H1 (cell line): ENCODE measurements at regions not wholly inside any gene's neighbourhood (a gene's known extent, or its start where the extent isn't known, plus 50 kb on each side); places are given as distances from the start of the nearest gene placed in this dataset.

Experiments
- CTCF ChIA-PET: fragments of 300-600 bp; sonication (Branson Sonifier 250); formaldehyde crosslinking; loops from one replicate; lab custom pipeline; 2021; ENCODE audit not compliant: partially characterized antibody; lab: Charles Lee
- POLR2A ChIA-PET: fragments of 300-600 bp; sonication (Branson Sonifier 250); formaldehyde crosslinking; loops from one replicate; lab custom pipeline; 2021; ENCODE audit warnings: inconsistent platforms; ENCODE audit not compliant: partially characterized antibody; lab: Charles Lee
- DNase-seq, 2 experiments: peaks; one replicate each; pipeline versions ENCODE4 v3.0.0 to v3.0.0-alpha.2; 2010 to 2022; ENCODE audit warnings: low spot score in 2 of 2, low read depth in 1 of 2, mixed read lengths in 1 of 2
- FAIRE-seq: peaks from 2 replicates; lab custom pipeline; 2011; peaks lifted over from hg19 to GRCh38; lab: Jason Lieb, UNC
- H2AFZ ChIP-seq: 2 replicates; pipeline ENCODE4 v1.8.1; 2012; ENCODE audit warnings: low read length, inconsistent platforms
- H2AK5ac ChIP-seq: 2 replicates; pipeline ENCODE4 v1.6.1; 2013; ENCODE audit warnings: low read depth, low read length
- H2BK120ac ChIP-seq: replicated peaks from 2 replicates; pipeline ENCODE3; 2013; ENCODE audit warnings: low read depth, low read length, inconsistent platforms
- H2BK12ac ChIP-seq: 2 replicates; pipeline ENCODE4 v1.6.1; 2013; ENCODE audit warnings: low read depth, low read length
- H2BK15ac ChIP-seq: 2 replicates; pipeline ENCODE4 v1.6.1; 2013; ENCODE audit warnings: low read length
- H2BK20ac ChIP-seq: 2 replicates; pipeline ENCODE4 v1.6.1; 2013; ENCODE audit warnings: low read length
- H2BK5ac ChIP-seq: 2 replicates; pipeline ENCODE4 v1.6.1; 2013; ENCODE audit warnings: low read depth, low read length
- H3K14ac ChIP-seq: 2 replicates; pipeline ENCODE4 v1.6.1; 2013; ENCODE audit warnings: inconsistent platforms; ENCODE audit not compliant: insufficient read length
- H3K18ac ChIP-seq: 2 replicates; pipeline ENCODE4 v1.6.1; 2013; ENCODE audit warnings: low read length; ENCODE audit errors: extremely low read depth
- H3K23ac ChIP-seq: 2 replicates; pipeline ENCODE4 v1.6.1; 2013; ENCODE audit warnings: inconsistent platforms; ENCODE audit not compliant: insufficient read length
- H3K23me2 ChIP-seq: 2 replicates; pipeline ENCODE4 v1.6.1; 2013; ENCODE audit warnings: low read depth, low read length
- H3K27ac ChIP-seq: 2 replicates; pipeline ENCODE4 v1.6.1; 2011; ENCODE audit warnings: low read depth, low read length, inconsistent platforms
- H3K27me3 ChIP-seq, 4 experiments: replicated peaks in 1 of 4; 1 replicate in 1 of 4; 2 replicates in 3 of 4; pipeline versions ENCODE4 v1.6.1 to v1.8.1; 2011 to 2013; ENCODE audit warnings: low read length in 3 of 4, mild to moderate bottlenecking in 3 of 4, inconsistent platforms in 2 of 4, mixed read lengths in 2 of 4, moderate library complexity in 1 of 4; ENCODE audit not compliant: control insufficient read depth in 3 of 4, insufficient read depth in 3 of 4; ENCODE audit errors: extremely low read depth in 1 of 4
- H3K36me3 ChIP-seq, 4 experiments: 2 replicates each; pipeline versions ENCODE4 v1.6.1 to v1.8.1; 2011 to 2013; ENCODE audit warnings: mild to moderate bottlenecking in 4 of 4, low read length in 3 of 4, moderate library complexity in 2 of 4, control low read depth in 1 of 4, inconsistent platforms in 1 of 4; ENCODE audit not compliant: insufficient read depth in 4 of 4, control insufficient read depth in 2 of 4
- H3K4ac ChIP-seq: replicated peaks from 2 replicates; pipeline ENCODE3; 2013; ENCODE audit warnings: low read length, low read depth, mixed read lengths, inconsistent platforms; ENCODE audit not compliant: insufficient read length
- H3K4me1 ChIP-seq, 4 experiments: replicated peaks in 1 of 4; 1 replicate in 1 of 4; 2 replicates in 3 of 4; pipeline versions ENCODE4 v1.6.1 to v1.8.1; 2011 to 2013; ENCODE audit warnings: low read length in 3 of 4, inconsistent platforms in 2 of 4, mixed read lengths in 1 of 4; ENCODE audit not compliant: insufficient read depth in 4 of 4, control insufficient read depth in 3 of 4
- H3K4me2 ChIP-seq, 2 experiments: 2 replicates each; pipeline versions ENCODE4 v1.6.1 to v1.8.1; 2011 to 2013; ENCODE audit warnings: low read depth in 2 of 2, low read length in 2 of 2, control low read depth in 1 of 2, inconsistent platforms in 1 of 2, mild to moderate bottlenecking in 1 of 2; ENCODE audit not compliant: insufficient read depth in 1 of 2
- H3K4me3 ChIP-seq, 4 experiments: fragments of 200-600, 300-600 bp in 1 of 4; sonication (generic), shearing (Covaris generic), sonication (Bioruptor Twin) in 1 of 4; 2 replicates each; pipeline versions ENCODE4 v1.5.1 to v1.8.1; 2011 to 2016; ENCODE audit warnings: low read length in 4 of 4, low read depth in 3 of 4, control low read depth in 2 of 4, inconsistent platforms in 2 of 4, mild to moderate bottlenecking in 2 of 4, mixed read lengths in 1 of 4, moderate library complexity in 1 of 4; ENCODE audit not compliant: insufficient read depth in 2 of 4; ENCODE audit errors: extremely low read depth in 1 of 4
- H3K56ac ChIP-seq: replicated peaks from 2 replicates; pipeline ENCODE3; 2013; ENCODE audit warnings: low read depth, mild to moderate bottlenecking, mixed read lengths, low read length, inconsistent platforms; ENCODE audit not compliant: insufficient read length
- H3K79me1 ChIP-seq: 2 replicates; pipeline ENCODE4 v1.6.1; 2013; ENCODE audit warnings: low read depth, low read length, control low read depth
- H3K79me2 ChIP-seq, 2 experiments: 2 replicates each; pipeline versions ENCODE4 v1.6.1 to v1.8.1; 2012 to 2013; ENCODE audit warnings: low read length in 2 of 2, mild to moderate bottlenecking in 2 of 2, inconsistent platforms in 1 of 2; ENCODE audit not compliant: insufficient read depth in 2 of 2, control insufficient read depth in 1 of 2
- H3K9ac ChIP-seq, 4 experiments: replicated peaks in 1 of 4; 1 replicate in 1 of 4; 2 replicates in 3 of 4; pipeline versions ENCODE4 v1.6.1 to v1.8.1; 2011 to 2013; ENCODE audit warnings: low read depth in 3 of 4, low read length in 3 of 4, control low read depth in 2 of 4, mild to moderate bottlenecking in 2 of 4, moderate library complexity in 2 of 4, inconsistent platforms in 1 of 4; ENCODE audit errors: extremely low read depth in 1 of 4
- H3K9me3 ChIP-seq, 2 experiments: 2 replicates each; pipeline versions ENCODE4 v1.6.1 to v1.8.1; 2012 to 2013; ENCODE audit warnings: mild to moderate bottlenecking in 2 of 2, moderate library complexity in 2 of 2, control low read depth in 1 of 2, inconsistent platforms in 1 of 2, low read depth in 1 of 2, low read length in 1 of 2, mixed read lengths in 1 of 2; ENCODE audit not compliant: insufficient read depth in 2 of 2
- H4K20me1 ChIP-seq, 2 experiments: replicated peaks in 1 of 2; 2 replicates each; pipeline versions ENCODE3 to v1.8.1; 2011 to 2013; ENCODE audit warnings: inconsistent platforms in 2 of 2, low read length in 2 of 2, mild to moderate bottlenecking in 1 of 2; ENCODE audit not compliant: insufficient read depth in 2 of 2, control insufficient read depth in 1 of 2
- H4K5ac ChIP-seq: 2 replicates; pipeline ENCODE4 v1.6.1; 2013; ENCODE audit warnings: low read length, low read depth, mixed read lengths, inconsistent platforms; ENCODE audit not compliant: insufficient read length
- H4K8ac ChIP-seq: 2 replicates; pipeline ENCODE4 v1.8.0; 2013; ENCODE audit warnings: mild to moderate bottlenecking, moderate library complexity, low read length, inconsistent platforms; ENCODE audit not compliant: insufficient read depth; ENCODE audit errors: extremely low read depth
- H4K91ac ChIP-seq: replicated peaks from 2 replicates; pipeline ENCODE3; 2013; ENCODE audit warnings: low read length, mixed read lengths, inconsistent platforms; ENCODE audit not compliant: insufficient read length
- BCL11A ChIP-seq, 2 experiments: IDR thresholded peaks; one replicate each; pipeline ENCODE4 v1.6.1; 2011; ENCODE audit warnings: low read depth in 2 of 2, low read length in 2 of 2, mild to moderate bottlenecking in 2 of 2
- CHD1 ChIP-seq: IDR thresholded peaks from 2 replicates; pipeline ENCODE4 v1.6.1; 2012; ENCODE audit warnings: low read depth, low read length, improper control_type of control experiment
- GABPA ChIP-seq: IDR thresholded peaks from 2 replicates; pipeline ENCODE4 v1.6.1; 2011; ENCODE audit warnings: mild to moderate bottlenecking, low read length, moderate library complexity, borderline replicate concordance; ENCODE audit not compliant: insufficient read depth
- GTF2F1 ChIP-seq: IDR thresholded peaks from 2 replicates; pipeline ENCODE4 v1.6.1; 2012; ENCODE audit warnings: low read depth, low read length, improper control_type of control experiment, borderline replicate concordance
- JUN ChIP-seq: IDR thresholded peaks from 2 replicates; pipeline ENCODE4 v1.6.1; 2011; ENCODE audit warnings: low read depth, mild to moderate bottlenecking, improper control_type of control experiment, low read length
- KDM1A ChIP-seq: fragments of 200-600, 300-600 bp; sonication (generic); IDR thresholded peaks from 2 replicates; pipeline ENCODE4 v1.7.1; 2016; ENCODE audit warnings: mild to moderate bottlenecking, low read length, borderline replicate concordance
- KDM4A ChIP-seq: IDR thresholded peaks from one replicate; pipeline ENCODE4 v1.7.1; 2012; ENCODE audit warnings: low read depth, mild to moderate bottlenecking, moderate library complexity, low read length, inconsistent platforms; ENCODE audit not compliant: severe bottlenecking
- POLR2A ChIP-seq, 2 experiments: IDR thresholded peaks; 1 replicate in 1 of 2; 2 replicates in 1 of 2; pipeline ENCODE4 v1.6.1; 2011; ENCODE audit warnings: low read depth in 2 of 2, low read length in 2 of 2, mild to moderate bottlenecking in 2 of 2; ENCODE audit errors: control extremely low read depth in 1 of 2
- RFX5 ChIP-seq: IDR thresholded peaks from 2 replicates; pipeline ENCODE4 v1.6.1; 2011; ENCODE audit warnings: low read depth, low read length, improper control_type of control experiment, borderline replicate concordance
- SIN3A ChIP-seq, 2 experiments: IDR thresholded peaks in 1 of 2; conservative IDR thresholded peaks in 1 of 2; 2 replicates each; pipeline ENCODE4 v1.6.1; 2011 to 2012; ENCODE audit warnings: low read length in 2 of 2, improper control_type of control experiment in 1 of 2, low read depth in 1 of 2, mild to moderate bottlenecking in 1 of 2
- SIRT6 ChIP-seq: IDR thresholded peaks from one replicate; pipeline ENCODE4 v1.7.1; 2012; ENCODE audit warnings: low read length, inconsistent platforms
- SP4 ChIP-seq: IDR thresholded peaks from 2 replicates; pipeline ENCODE4 v1.6.1; 2012; ENCODE audit warnings: low read length, inconsistent platforms
- TAF7 ChIP-seq: optimal IDR thresholded peaks from 2 replicates; pipeline ENCODE3; 2011; ENCODE audit warnings: low read depth, mild to moderate bottlenecking, inconsistent platforms, low read length, moderate library complexity, borderline replicate concordance
- TEAD4 ChIP-seq: IDR thresholded peaks from 2 replicates; pipeline ENCODE4 v1.6.1; 2012; ENCODE audit warnings: low read depth, low read length, inconsistent platforms, mixed read lengths
- WGBS, 2 experiments: shearing (Covaris generic) in 1 of 2; methylation state at CpG; one replicate each; pipeline versions ENCODE4 v1.1.6 to v1.1.7; 2013 to 2015; ENCODE audit warnings: low lambda C conversion rate in 2 of 2, mixed read lengths in 2 of 2, inconsistent platforms in 1 of 2, low coverage in 1 of 2, missing lambda C conversion rate in 1 of 2; ENCODE audit not compliant: insufficient replicate concordance in 2 of 2, insufficient coverage in 1 of 2, insufficient read length in 1 of 2; ENCODE audit errors: extremely low coverage in 1 of 2, missing lambda C conversion rate in 1 of 2; 5-methylcytosine and 5-hydroxymethylcytosine counted together
- TF ChIP-seq, protein P1 (sequence below): IDR thresholded peaks from 2 replicates; pipeline ENCODE4 v1.6.1; 2011; ENCODE audit warnings: low read length, improper control_type of control experiment

DNA sequence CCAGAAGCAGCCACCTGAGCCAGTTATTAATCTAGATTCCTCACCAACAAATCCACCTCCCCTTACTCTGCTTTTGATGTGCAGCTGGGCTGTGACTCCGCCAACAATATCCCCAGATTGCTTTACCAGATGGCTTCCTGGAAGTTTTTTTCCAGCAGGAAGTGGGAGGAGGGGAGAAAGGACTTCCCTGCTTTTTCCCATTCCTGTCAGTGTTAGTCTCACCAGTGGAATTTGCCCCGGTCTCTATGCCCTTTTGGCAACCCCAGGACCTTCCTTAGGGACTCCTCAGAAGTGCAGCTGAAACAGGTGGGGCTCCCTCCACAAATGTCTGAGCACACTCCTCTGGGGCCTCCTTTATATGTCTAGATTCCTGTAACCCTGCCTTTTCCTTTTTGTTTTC is 465.2 kb upstream of the IGFBP7 start:
- no peak overlapping the region for H3K4ac ChIP-seq
- ChIA-PET CTCF (no interaction called here), POLR2A (no interaction called here)
- no peak overlapping the region for H2BK12ac ChIP-seq
- H2BK5ac ChIP-seq, result no peak overlapping the region
- no peaks in the 10 kb centered on the region for H4K20me1 ChIP-seq
- H3K9me3 ChIP-seq, result 0 out of 4 replicates have a peak, but pooled peaks cover 0 to 2% of the 10 kb centered on the region in 2 experiments
- H2BK20ac ChIP-seq, result no peak overlapping the region
- H3K4me1 ChIP-seq, result no peaks in the 10 kb centered on the region
- H2AK5ac ChIP-seq, result no peak overlapping the region
- H3K36me3 ChIP-seq, result no peaks in the 10 kb centered on the region
- no peaks in the 10 kb centered on the region for H3K23me2 ChIP-seq
- FAIRE-seq, result no peak
- H3K27me3 ChIP-seq, result peaks cover 0 to 1% (median 0%) of the 10 kb centered on the region in 4 experiments; a peak in 1 of 7 replicates
- H4K5ac ChIP-seq, result no peak overlapping the region
- no peak overlapping the region for H3K14ac ChIP-seq
- no peak overlapping the region for H4K8ac ChIP-seq
- H4K91ac ChIP-seq, result no peak overlapping the region
- no peak overlapping the region for H3K18ac ChIP-seq
- H3K79me2 ChIP-seq, result no peaks in the 10 kb centered on the region
- H3K56ac ChIP-seq, result no peak overlapping the region
- no peak overlapping the region for H3K27ac ChIP-seq
- H3K9ac ChIP-seq, result no peak overlapping the region
- H3K4me2 ChIP-seq, result no peak overlapping the region
- DNase-seq, result no peak
- H2AFZ ChIP-seq, result peak overlapping the region; percentile 31; the same call in 1 of the 2 replicates
- H2BK15ac ChIP-seq, result no peak overlapping the region
- no peak overlapping the region for H3K23ac ChIP-seq
- WGBS, 2 experiments, result 97% methylated on average over 2 of the region's 2 CpGs; no CpG with 5 or more reads in 1 of the 2 experiments
- no peaks in the 10 kb centered on the region for H3K79me1 ChIP-seq
- H3K4me3 ChIP-seq, result no peak overlapping the region
- no peak overlapping the region for H2BK120ac ChIP-seq
- no peak for TF ChIP-seq KDM1A
- no peak for TF ChIP-seq POLR2A (IDR thresholded peaks at IDR 0.05; ENCODE audit: control extremely low read depth in 1 of 2, low read depth in 2 of 2, low read length in 2 of 2)
- TF ChIP-seq, protein P1, sequence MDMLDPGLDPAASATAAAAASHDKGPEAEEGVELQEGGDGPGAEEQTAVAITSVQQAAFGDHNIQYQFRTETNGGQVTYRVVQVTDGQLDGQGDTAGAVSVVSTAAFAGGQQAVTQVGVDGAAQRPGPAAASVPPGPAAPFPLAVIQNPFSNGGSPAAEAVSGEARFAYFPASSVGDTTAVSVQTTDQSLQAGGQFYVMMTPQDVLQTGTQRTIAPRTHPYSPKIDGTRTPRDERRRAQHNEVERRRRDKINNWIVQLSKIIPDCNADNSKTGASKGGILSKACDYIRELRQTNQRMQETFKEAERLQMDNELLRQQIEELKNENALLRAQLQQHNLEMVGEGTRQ, result no peak
- TF ChIP-seq RFX5, result no peak
- TF ChIP-seq BCL11A (IDR thresholded peaks at IDR 0.05; ENCODE audit: low read depth in 2 of 2, low read length in 2 of 2), result no peak
- no peak for TF ChIP-seq TAF7
- TF ChIP-seq GTF2F1, result no peak
- no peak for TF ChIP-seq SIRT6
- no peak for TF ChIP-seq CHD1
- no peak for TF ChIP-seq SIN3A (conservative IDR thresholded peaks at IDR 0.05 in 1 of 2, IDR thresholded peaks at IDR 0.05 in 1 of 2; ENCODE audit: low read depth in 1 of 2, low read length in 2 of 2)
- TF ChIP-seq TEAD4, result no peak
- TF ChIP-seq GABPA, result no peak
- TF ChIP-seq SP4, result no peak
- no peak for TF ChIP-seq JUN
- no peak for TF ChIP-seq KDM4A
